K562 (cell line): ENCODE measurements at regions not wholly inside any gene's neighbourhood (a gene's known extent, or its start where the extent isn't known, plus 50 kb on each side); places are given as distances from the start of the nearest gene placed in this dataset.

Source experiments
- ATAC-seq: fragments of 200-7000 bp; cut with Tn5 transposase; 3 replicates; pipeline ENCODE4 v1.9.1; 2020; ENCODE audit warnings: moderate library complexity
- BruUV-seq: library from RNA; stranded (reverse); fragments of 400-500 nt; replicated peaks from 2 replicates; lab custom pipeline; 2021; lab: Mats Ljungman, UMichigan
- CTCF ChIA-PET: fragments of 300-600 bp; formaldehyde crosslinking; extraction: SDS; loops from one replicate; lab custom pipeline; 2021; ENCODE audit warnings: low intra/inter-chr PET ratio; lab: Yijun Ruan, JAX
- POLR2A ChIA-PET: fragments of 300-600, 350-650 bp; sonication (Branson Sonifier 250); formaldehyde crosslinking; extraction: SDS; loops from one replicate; lab custom pipeline; 2021; ENCODE audit warnings: antibody characterized with exemption, inconsistent platforms; lab: Yijun Ruan, JAX
- DNase-seq, 4 experiments: peaks; one replicate each; pipeline versions ENCODE4 v3.0.0 to v3.0.0-alpha.2; 2011 to 2018; ENCODE audit warnings: low spot score in 3 of 4, mixed read lengths in 3 of 4; ENCODE audit errors: extremely low read depth in 1 of 4
- FAIRE-seq: peaks from 2 replicates; lab custom pipeline; 2011; peaks lifted over from hg19 to GRCh38; lab: Jason Lieb, UNC
- H2AFZ ChIP-seq: 2 replicates; pipeline ENCODE4 v1.6.0; 2011; ENCODE audit warnings: low read depth, low read length, control low read depth, inconsistent platforms
- H3K27ac ChIP-seq: fragments of 200-600 bp; 3 replicates; pipeline ENCODE4 v1.8.0; 2011; ENCODE audit warnings: low read depth, mild to moderate bottlenecking, control low read depth, inconsistent platforms, low read length, moderate library complexity, mixed read lengths; ENCODE audit errors: extremely low read depth
- H3K27me3 ChIP-seq, 2 experiments: fragments of 300-600 bp in 1 of 2; 2 replicates in 1 of 2; 3 replicates in 1 of 2; pipeline versions ENCODE4 v1.6.0 to v1.8.0; 2011; ENCODE audit warnings: inconsistent platforms in 2 of 2, low read length in 2 of 2, mild to moderate bottlenecking in 1 of 2, mixed read lengths in 1 of 2, moderate library complexity in 1 of 2; ENCODE audit not compliant: control insufficient read depth in 2 of 2, insufficient read depth in 2 of 2
- H3K36me3 ChIP-seq: fragments of 300-600 bp; 3 replicates; pipeline ENCODE4 v1.8.0; 2011; ENCODE audit warnings: mild to moderate bottlenecking, low read length, inconsistent platforms; ENCODE audit not compliant: control insufficient read depth, insufficient read depth
- H3K4me1 ChIP-seq, 2 experiments: fragments of 200-600 bp in 1 of 2; replicated peaks in 1 of 2; 2 replicates in 1 of 2; 3 replicates in 1 of 2; pipeline versions ENCODE4 v1.5.1 to v1.8.0; 2011; ENCODE audit warnings: inconsistent platforms in 2 of 2, low read length in 2 of 2, mild to moderate bottlenecking in 1 of 2, mixed read lengths in 1 of 2, moderate library complexity in 1 of 2; ENCODE audit not compliant: control insufficient read depth in 2 of 2, insufficient read depth in 2 of 2
- H3K4me2 ChIP-seq: 2 replicates; pipeline ENCODE4 v1.6.1; 2011; ENCODE audit warnings: low read length, control low read depth, inconsistent platforms, mixed read lengths; ENCODE audit not compliant: insufficient read depth
- H3K4me3 ChIP-seq: fragments of 200-600 bp; sonication (generic), shearing (Covaris generic); 2 replicates; pipeline ENCODE4 v1.5.1; 2016; ENCODE audit warnings: control low read depth, inconsistent platforms
- H3K79me2 ChIP-seq: fragments of 200-600 bp; 3 replicates; pipeline ENCODE4 v1.8.0; 2011; ENCODE audit warnings: low read length, inconsistent platforms; ENCODE audit not compliant: control insufficient read depth, insufficient read depth
- H3K9ac ChIP-seq, 2 experiments: 2 replicates each; pipeline versions ENCODE4 v1.6.0 to v1.6.1; 2011; ENCODE audit warnings: low read depth in 2 of 2, low read length in 2 of 2, control low read depth in 1 of 2, inconsistent platforms in 1 of 2, mild to moderate bottlenecking in 1 of 2, mixed read lengths in 1 of 2; ENCODE audit not compliant: insufficient read depth in 1 of 2
- H3K9me1 ChIP-seq: one replicate; pipeline ENCODE4 v1.6.0; 2011; ENCODE audit warnings: inconsistent platforms, mild to moderate bottlenecking, low read length, moderate library complexity; ENCODE audit not compliant: control insufficient read depth, insufficient read depth
- H3K9me3 ChIP-seq: replicated peaks from 2 replicates; pipeline ENCODE4 v1.5.1; 2011; ENCODE audit warnings: low read depth, low read length, inconsistent platforms; ENCODE audit not compliant: control insufficient read depth, insufficient read depth
- H4K20me1 ChIP-seq: replicated peaks from 2 replicates; pipeline ENCODE4 v1.6.1; 2011; ENCODE audit warnings: low read length, inconsistent platforms, mixed read lengths; ENCODE audit not compliant: control insufficient read depth, insufficient read depth
- ARID4B ChIP-seq: sonication (generic); formaldehyde crosslinking; IDR thresholded peaks from 2 replicates; pipeline ENCODE4 v1.8.0; 2022; ENCODE audit warnings: mild to moderate bottlenecking, missing genetic modification reagents
- CC2D1A ChIP-seq: fragments of 450-650 bp; IDR thresholded peaks from 2 replicates; pipeline ENCODE4 v1.6.1; 2017; ENCODE audit warnings: mild to moderate bottlenecking
- CEBPG ChIP-seq, 3 experiments: fragments of 200-800 bp in 1 of 3; sonication (Bioruptor generic) in 1 of 3; sonication (generic) in 1 of 3; formaldehyde crosslinking in 1 of 3; IDR thresholded peaks in 2 of 3; conservative IDR thresholded peaks in 1 of 3; 2 replicates each; pipeline versions ENCODE4 v1.6.1 to v1.8.0; 2016 to 2022; ENCODE audit warnings: missing compliant biosample characterization in 2 of 3, missing genetic modification characterization in 2 of 3, mild to moderate bottlenecking in 1 of 3, missing genetic modification reagents in 1 of 3
- CREB1 ChIP-seq, 2 experiments: sonication (generic) in 1 of 2; formaldehyde crosslinking in 1 of 2; IDR thresholded peaks; 2 replicates each; pipeline versions ENCODE4 v1.6.1 to v1.8.0; 2012 to 2022; ENCODE audit warnings: inconsistent platforms in 1 of 2, mild to moderate bottlenecking in 1 of 2, missing genetic modification reagents in 1 of 2, moderate library complexity in 1 of 2
- KAT2B ChIP-seq: IDR thresholded peaks from one replicate; pipeline ENCODE4 v1.6.1; 2012; ENCODE audit warnings: low read depth, mild to moderate bottlenecking, control low read depth, inconsistent platforms, low read length, moderate library complexity
- MYC ChIP-seq, 2 experiments: fragments of 250-450 bp in 1 of 2; sonication (Bioruptor Pico) in 1 of 2; IDR thresholded peaks; 2 replicates each; pipeline versions ENCODE4 v1.5.1 to v1.6.1; 2012 to 2021; ENCODE audit warnings: low read depth in 2 of 2, borderline replicate concordance in 1 of 2, improper control_type of control experiment in 1 of 2, low read length in 1 of 2, mild to moderate bottlenecking in 1 of 2, moderate library complexity in 1 of 2
- NFIX ChIP-seq: fragments of 250-450 bp; sonication (Bioruptor Pico); IDR thresholded peaks from 2 replicates; pipeline ENCODE4 v1.4.0; 2020; ENCODE audit warnings: low read depth, mild to moderate bottlenecking, moderate library complexity
- NR1H2 ChIP-seq: sonication (generic); formaldehyde crosslinking; IDR thresholded peaks from 2 replicates; pipeline ENCODE4 v1.4.0; 2020; ENCODE audit warnings: mild to moderate bottlenecking, missing genetic modification reagents
- OTX1 ChIP-seq: fragments of 450-650 bp; formaldehyde crosslinking; IDR thresholded peaks from 2 replicates; pipeline ENCODE4 v1.4.0; 2022; ENCODE audit warnings: mild to moderate bottlenecking
- POLR2B ChIP-seq: fragments of 450-650 bp; IDR thresholded peaks from 2 replicates; pipeline ENCODE4 v1.6.1; 2018; ENCODE audit warnings: low read depth; ENCODE audit not compliant: partially characterized antibody
- RAD21 ChIP-seq, 2 experiments: fragments of 250-450 bp in 1 of 2; fragments of 450-650 bp in 1 of 2; sonication (Bioruptor Pico) in 1 of 2; formaldehyde crosslinking in 1 of 2; IDR thresholded peaks in 1 of 2; conservative IDR thresholded peaks in 1 of 2; 2 replicates each; pipeline versions ENCODE4 v1.4.0 to v1.8.0; 2020 to 2022; ENCODE audit warnings: mild to moderate bottlenecking in 2 of 2, moderate library complexity in 1 of 2
- SAFB ChIP-seq: fragments of 200-400 bp; formaldehyde crosslinking; IDR thresholded peaks from 2 replicates; pipeline ENCODE4 v1.6.1; 2017; ENCODE audit warnings: low read depth, low read length, borderline replicate concordance
- U2AF2 ChIP-seq: fragments of 200-400 bp; formaldehyde crosslinking; optimal IDR thresholded peaks from 2 replicates; pipeline ENCODE3; 2017; ENCODE audit warnings: low read depth, mild to moderate bottlenecking, low read length
- ZNF124 ChIP-seq: sonication (generic); formaldehyde crosslinking; IDR thresholded peaks from 2 replicates; pipeline ENCODE4 v1.8.1; 2022; ENCODE audit warnings: missing genetic modification reagents
- WGBS: fragments of 100-300 bp; shearing (Covaris generic); methylation state at CpG from one replicate; pipeline ENCODE4 v1.1.6; 2016; ENCODE audit warnings: low coverage, mixed read lengths; ENCODE audit not compliant: insufficient coverage; ENCODE audit errors: missing lambda C conversion rate; 5-methylcytosine and 5-hydroxymethylcytosine counted together
- in situ Hi-C: fragments of 300-500 bp; cut with MboI; formaldehyde crosslinking; loops from 4 replicates; pipeline ENCODE4 v1.15.0; 2018; ENCODE audit warnings: inconsistent platforms, mixed read lengths
- intact Hi-C: fragments of 100-400 bp; cut with micrococcal nuclease; formaldehyde crosslinking; loops from 2 replicates; pipeline ENCODE4 v1.14.2; 2022

- no peaks in the 10 kb centered on the region for H4K20me1 ChIP-seq
- no peaks in the 10 kb centered on the region for H3K36me3 ChIP-seq
- CTCF ChIA-PET = no interaction called here
- WGBS = 1% methylated on average over 5 of the region's 5 CpGs
- in situ Hi-C loops (no loop called here), intact Hi-C loops (no loop called here)
- H3K9me1 ChIP-seq = no peaks in the 10 kb centered on the region
- no peak overlapping the region for H3K9ac ChIP-seq
- H3K9me3 ChIP-seq = no peaks in the 10 kb centered on the region
- DNase-seq (no peak), ATAC-seq (no peak), FAIRE-seq (no peak)
- H3K4me3 ChIP-seq = no peak overlapping the region
- no peak overlapping the region for H2AFZ ChIP-seq
- POLR2A ChIA-PET = no interaction called here
- no peaks in the 10 kb centered on the region for H3K4me1 ChIP-seq
- no peaks in the 10 kb centered on the region; a peak in 2 of 5 replicates for H3K27me3 ChIP-seq
- no peak overlapping the region for H3K27ac ChIP-seq
- no peak overlapping the region for H3K4me2 ChIP-seq
- TF ChIP-seq RAD21 (CRISPR knock-in tag; conservative IDR thresholded peaks at IDR 0.05 in 1 of 2, IDR thresholded peaks at IDR 0.05 in 1 of 2) (no peak), MYC (IDR thresholded peaks at IDR 0.05; ENCODE audit: low read depth, low read length) (no peak), MYC (CRISPR knock-in tag; IDR thresholded peaks at IDR 0.05; ENCODE audit: borderline replicate concordance, low read depth) (no peak), ZNF124 (CRISPR knock-in tag) (no peak), OTX1 (CRISPR knock-in tag) (no peak), U2AF2 (no peak), ARID4B (CRISPR knock-in tag) (no peak), POLR2B (no peak), NFIX (CRISPR knock-in tag) (no peak), NR1H2 (no peak), KAT2B (no peak), CEBPG (CRISPR knock-in tag; IDR thresholded peaks at IDR 0.05) (no peak), CEBPG (tag; conservative IDR thresholded peaks at IDR 0.05 in 1 of 2, IDR thresholded peaks at IDR 0.05 in 1 of 2) (no peak), CREB1 (IDR thresholded peaks at IDR 0.05) (no peak), CREB1 (CRISPR knock-in tag; IDR thresholded peaks at IDR 0.05) (no peak), CC2D1A (no peak), SAFB (no peak)
- H3K79me2 ChIP-seq = no peaks in the 10 kb centered on the region
- no TSS peak for BruUV-seq
These were observed 51.7 kb upstream of the EHBP1 start for GRCh38 chr2:62653582-62654422.
